ENCODE measurements at regions not wholly inside any gene's neighbourhood (a gene's known extent, or its start where the extent isn't known, plus 50 kb on each side); places are given as distances from the start of the nearest gene placed in this dataset.
"Not testable (repeated sequence)": the region's sequence is repeated elsewhere in the genome, so short reads cannot be mapped to it uniquely, and the experiment has no call there.

DNA sequence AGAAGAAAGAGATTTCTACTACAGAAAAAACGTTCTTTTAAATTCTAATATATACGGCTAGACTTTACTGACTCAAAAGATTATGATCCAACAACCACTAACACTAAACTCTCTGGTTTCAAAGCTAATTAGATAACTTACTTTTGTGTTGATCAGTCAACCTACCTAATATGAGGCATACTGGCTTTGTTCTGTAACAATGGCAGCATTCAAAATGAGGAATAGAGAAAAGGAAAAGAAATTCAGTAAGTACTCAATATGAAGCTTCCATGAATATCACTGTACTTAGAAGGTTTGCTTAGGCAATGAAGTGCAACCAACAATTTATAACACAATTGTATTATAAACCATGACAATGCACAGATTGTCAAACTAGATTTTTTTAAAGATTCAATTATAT, 430.5 kb upstream of the PMFBP1 start:
- no peaks in the 10 kb centered on the region for H3K9me3 Mint-ChIP-seq
- H3K4me3 Mint-ChIP-seq: no peak overlapping the region
- no peak overlapping the region for H3K27ac Mint-ChIP-seq
- H3K27me3 Mint-ChIP-seq: no peaks in the 10 kb centered on the region
- no peaks in the 10 kb centered on the region for H3K36me3 Mint-ChIP-seq (ENCODE audit: low read depth)
- H3K4me1 Mint-ChIP-seq (ENCODE audit: low read depth): no peaks in the 10 kb centered on the region
- intact Hi-C loops (cut with micrococcal nuclease): no loop called here

- Mint-ChIP-seq H3K9me3 (no peaks in the 10 kb centered on the region), H3K27me3 (no peaks in the 10 kb centered on the region), H3K4me3 (no peak overlapping the region), H3K4me1 (ENCODE audit: low read depth) (no peaks in the 10 kb centered on the region), H3K27ac (no peak overlapping the region), H3K36me3 (ENCODE audit: low read depth) (no peaks in the 10 kb centered on the region)
- intact Hi-C loops (cut with micrococcal nuclease): no loop called here
Observed at GRCh38 chr16:72598696-72599095, 426.7 kb upstream of the PMFBP1 start.

DNA sequence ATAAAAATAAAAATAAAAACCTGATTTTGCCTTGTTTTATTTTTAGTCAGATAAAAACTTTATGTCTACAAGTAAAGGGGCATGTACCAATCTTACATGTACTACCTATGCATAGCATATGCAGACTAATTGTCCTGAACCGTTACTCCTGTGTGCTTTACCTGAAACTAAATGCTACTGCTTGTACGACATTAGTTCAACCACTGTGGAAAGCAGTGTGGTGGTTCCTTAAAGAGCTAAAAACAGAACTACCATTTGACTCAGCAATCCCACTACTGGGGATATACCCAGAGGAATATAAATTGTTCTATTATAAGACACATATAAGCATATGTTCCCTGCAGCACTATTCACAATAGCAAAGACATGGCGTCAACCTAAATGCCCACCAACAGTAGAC, 426.0 kb upstream of the PMFBP1 start:
- intact Hi-C loops (cut with micrococcal nuclease): no loop called here
- Mint-ChIP-seq H3K9me3 (no peaks in the 10 kb centered on the region), H3K27ac (no peak overlapping the region), H3K4me3 (no peak overlapping the region), H3K27me3 (no peaks in the 10 kb centered on the region), H3K4me1 (ENCODE audit: low read depth) (no peaks in the 10 kb centered on the region), H3K36me3 (ENCODE audit: low read depth) (no peaks in the 10 kb centered on the region)

DNA sequence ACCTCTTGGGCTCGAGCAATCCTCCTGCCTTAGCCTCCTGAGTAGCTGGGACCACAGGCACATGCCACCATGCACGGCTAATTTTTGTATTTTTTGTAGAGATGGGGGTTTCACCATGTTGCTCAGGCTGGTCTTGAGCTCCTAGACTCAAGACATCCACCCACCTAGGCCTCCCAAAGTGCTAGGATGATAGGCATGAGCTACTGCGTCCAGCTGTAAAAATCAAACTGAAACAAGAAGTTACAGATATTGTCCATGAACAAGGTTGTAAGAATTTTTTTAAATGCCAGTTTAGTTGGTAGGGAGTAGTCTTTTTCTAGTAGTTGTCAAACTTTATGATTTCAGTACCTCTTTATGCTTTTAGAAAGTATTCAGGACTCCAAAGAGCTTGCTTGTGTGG, 424.4 kb upstream of the PMFBP1 start:
- Mint-ChIP-seq H3K27me3 (no peaks in the 10 kb centered on the region), H3K9me3 (no peaks in the 10 kb centered on the region), H3K4me1 (ENCODE audit: low read depth) (peaks cover 8% of the 10 kb centered on the region), H3K27ac (no peak overlapping the region), H3K4me3 (no peak overlapping the region), H3K36me3 (ENCODE audit: low read depth) (no peaks in the 10 kb centered on the region)
- intact Hi-C loops (cut with micrococcal nuclease): no loop called here

- Mint-ChIP-seq H3K9me3 (no peaks in the 10 kb centered on the region), H3K27me3 (no peaks in the 10 kb centered on the region), H3K27ac (no peak overlapping the region), H3K4me1 (ENCODE audit: low read depth) (peaks cover 8% of the 10 kb centered on the region), H3K4me3 (no peak overlapping the region), H3K36me3 (ENCODE audit: low read depth) (no peaks in the 10 kb centered on the region)
- intact Hi-C loops (cut with micrococcal nuclease): no loop called here
Observed at GRCh38 chr16:72590151-72590937, 418.4 kb upstream of the PMFBP1 start.

DNA sequence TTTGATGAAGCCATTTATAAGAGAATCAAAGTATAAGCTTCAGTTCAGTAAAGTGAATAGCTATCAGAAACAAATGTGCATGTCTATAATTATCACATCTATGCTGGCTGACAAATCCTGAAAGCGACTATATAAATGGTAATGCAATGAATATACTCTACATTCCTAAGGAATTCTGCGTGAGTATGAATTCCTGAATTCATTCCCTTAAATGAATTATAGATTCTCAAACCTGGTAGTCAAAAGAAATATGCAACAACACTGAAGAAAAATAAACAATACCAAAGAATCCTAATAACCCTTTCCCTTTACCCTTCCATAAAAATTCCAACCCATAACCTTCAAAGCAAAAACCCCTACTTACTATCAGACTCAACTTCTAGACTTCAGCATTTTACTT, 416.6 kb upstream of the PMFBP1 start:
- Mint-ChIP-seq H3K4me1 (ENCODE audit: low read depth) (peaks cover 8% of the 10 kb centered on the region), H3K9me3 (peaks cover under 1% of the 10 kb centered on the region), H3K4me3 (no peak overlapping the region), H3K36me3 (ENCODE audit: low read depth) (no peaks in the 10 kb centered on the region), H3K27ac (no peak overlapping the region), H3K27me3 (no peaks in the 10 kb centered on the region)
- intact Hi-C loops (cut with micrococcal nuclease): no loop called here

DNA sequence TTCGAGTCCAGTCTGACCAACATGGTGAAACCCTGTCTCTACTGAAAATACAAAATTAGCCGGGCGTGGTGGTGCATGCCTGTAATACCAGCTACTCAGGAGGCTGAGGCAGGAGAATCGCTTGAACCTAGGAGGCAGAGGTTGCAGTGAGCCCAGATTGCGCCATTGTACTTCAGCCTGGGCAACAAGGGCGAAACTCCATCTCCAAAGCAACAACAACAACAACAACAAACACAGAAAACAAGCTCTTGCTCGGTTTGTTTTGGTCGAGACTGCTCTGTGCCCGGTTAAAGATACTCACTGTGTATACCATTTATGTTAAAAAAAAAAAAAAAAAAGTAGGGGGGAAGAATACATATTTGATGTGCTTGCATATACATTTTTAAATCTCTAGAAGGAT, 406.1 kb upstream of the PMFBP1 start:
- H3K27ac Mint-ChIP-seq; H3K4me3 Mint-ChIP-seq; H3K4me1 Mint-ChIP-seq (ENCODE audit: low read depth); H3K27me3 Mint-ChIP-seq; intact Hi-C loops (cut with micrococcal nuclease); H3K36me3 Mint-ChIP-seq (ENCODE audit: low read depth): not testable (repeated sequence)
- peaks cover 17% of the 10 kb centered on the region for H3K9me3 Mint-ChIP-seq

DNA sequence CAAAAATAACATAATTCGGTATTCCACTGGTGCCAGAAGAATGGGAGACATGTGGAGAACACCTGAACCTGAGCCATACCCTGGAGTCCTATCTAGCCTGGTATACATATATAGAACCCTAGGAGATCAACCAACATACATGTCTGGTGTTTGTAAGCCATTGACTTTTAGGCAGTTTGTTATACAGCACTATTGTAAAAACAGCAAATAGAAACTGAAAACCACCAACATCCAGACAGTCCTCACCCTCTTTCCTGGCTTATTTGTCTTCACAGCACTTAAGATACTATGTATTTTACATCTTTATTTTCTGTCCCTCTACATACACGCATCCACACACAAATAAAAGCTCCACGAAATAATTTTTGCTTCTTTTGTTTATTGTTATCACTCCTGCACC, 404.2 kb upstream of the PMFBP1 start:
- Mint-ChIP-seq H3K27ac (no peak overlapping the region), H3K36me3 (ENCODE audit: low read depth) (no peaks in the 10 kb centered on the region), H3K27me3 (no peaks in the 10 kb centered on the region), H3K4me1 (ENCODE audit: low read depth) (no peaks in the 10 kb centered on the region), H3K9me3 (no peaks in the 10 kb centered on the region), H3K4me3 (no peak overlapping the region)
- intact Hi-C loops (cut with micrococcal nuclease): no loop called here

DNA sequence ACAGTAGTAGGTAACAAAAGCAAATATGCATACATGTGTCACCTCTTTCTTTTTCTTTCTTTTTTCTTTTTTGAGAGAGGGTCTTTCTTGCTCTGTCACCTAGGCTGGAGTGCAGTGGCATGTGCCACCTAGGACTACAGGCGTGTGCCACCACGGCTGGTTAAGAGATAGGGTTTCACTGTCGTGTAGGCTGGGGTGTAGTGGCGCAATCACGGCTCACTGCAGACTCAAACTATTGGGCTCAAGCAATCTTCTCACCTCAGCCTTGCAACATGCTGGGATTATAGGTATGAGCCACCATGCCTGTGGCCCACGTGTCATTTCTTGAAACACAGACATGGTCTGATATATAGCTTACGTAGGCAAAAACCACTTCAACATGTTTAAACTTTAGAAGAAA, 397.7 kb upstream of the PMFBP1 start:
- no peaks in the 10 kb centered on the region for H3K9me3 Mint-ChIP-seq
- intact Hi-C loops (cut with micrococcal nuclease): no loop called here
- H3K27me3 Mint-ChIP-seq: no peaks in the 10 kb centered on the region
- no peaks in the 10 kb centered on the region for H3K36me3 Mint-ChIP-seq (ENCODE audit: low read depth)
- no peak overlapping the region for H3K4me3 Mint-ChIP-seq
- H3K4me1 Mint-ChIP-seq (ENCODE audit: low read depth): no peaks in the 10 kb centered on the region
- H3K27ac Mint-ChIP-seq: no peak overlapping the region

DNA sequence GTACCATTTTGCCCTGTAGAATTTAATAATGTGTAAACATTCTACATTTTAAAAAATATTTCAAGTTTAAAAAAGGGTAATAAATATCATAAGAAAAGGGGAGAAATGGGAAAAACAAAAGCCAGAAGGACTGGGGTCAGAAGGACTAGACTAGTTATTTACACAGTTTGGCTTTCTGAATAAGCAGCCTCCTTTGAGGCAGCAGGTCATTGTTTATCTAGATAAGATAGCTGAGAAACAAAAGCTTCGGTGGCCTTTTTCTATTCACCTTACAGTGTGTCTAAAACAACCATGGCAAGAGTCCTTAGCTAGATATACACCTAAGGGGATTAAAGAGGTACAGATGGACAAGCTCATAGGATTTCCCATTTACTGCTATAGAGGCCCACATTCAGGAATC, 396.5 kb upstream of the PMFBP1 start:
- intact Hi-C loops (cut with micrococcal nuclease): no loop called here
- Mint-ChIP-seq H3K4me1 (ENCODE audit: low read depth) (no peaks in the 10 kb centered on the region), H3K4me3 (no peak overlapping the region), H3K9me3 (no peaks in the 10 kb centered on the region), H3K27me3 (no peaks in the 10 kb centered on the region), H3K27ac (no peak overlapping the region), H3K36me3 (ENCODE audit: low read depth) (no peaks in the 10 kb centered on the region)

DNA sequence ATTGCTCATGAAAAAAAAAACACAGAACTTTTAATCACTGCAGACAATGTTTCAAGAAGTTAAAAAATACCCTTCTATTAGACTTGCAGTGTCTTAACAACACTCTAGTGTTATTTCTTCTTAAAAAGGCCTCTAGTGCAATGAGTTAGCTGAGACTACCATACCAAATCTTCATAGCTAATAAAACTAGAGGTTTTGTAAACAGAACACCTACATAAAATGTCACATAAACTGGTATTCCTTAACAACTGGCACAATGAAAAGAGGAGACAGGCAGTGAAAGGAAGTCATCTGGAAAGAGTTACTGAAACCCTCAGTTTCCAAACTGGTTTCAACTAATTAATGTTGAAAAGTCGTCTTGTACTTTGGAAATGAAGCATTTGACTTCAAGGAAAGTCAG, 394.2 kb upstream of the PMFBP1 start:
- no peaks in the 10 kb centered on the region for H3K4me1 Mint-ChIP-seq (ENCODE audit: low read depth)
- H3K9me3 Mint-ChIP-seq: no peaks in the 10 kb centered on the region
- no peak overlapping the region for H3K4me3 Mint-ChIP-seq
- no peak overlapping the region for H3K27ac Mint-ChIP-seq
- intact Hi-C loops (cut with micrococcal nuclease): no loop called here
- no peaks in the 10 kb centered on the region for H3K36me3 Mint-ChIP-seq (ENCODE audit: low read depth)
- H3K27me3 Mint-ChIP-seq: no peaks in the 10 kb centered on the region

DNA sequence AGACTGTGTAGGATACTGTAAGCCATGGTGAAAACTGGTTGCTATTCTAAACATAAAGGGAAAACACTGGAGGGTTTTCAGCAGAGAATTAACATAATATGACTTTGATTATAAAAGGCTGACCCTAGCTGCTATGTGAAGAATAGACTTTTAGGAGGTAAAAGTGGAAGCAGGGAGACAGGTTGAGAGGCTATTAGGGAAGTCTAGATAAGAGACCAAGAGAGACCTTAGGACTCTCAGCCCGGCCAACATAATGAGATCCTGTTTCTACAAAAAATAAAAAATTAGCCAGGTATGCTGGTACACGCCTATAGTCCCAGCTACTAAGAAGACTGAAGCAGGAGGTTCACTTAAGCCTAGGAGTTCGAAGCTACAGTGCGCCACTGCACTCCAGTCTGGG, 393.2 kb upstream of the PMFBP1 start:
- intact Hi-C loops (cut with micrococcal nuclease): no loop called here
- H3K27ac Mint-ChIP-seq: no peak overlapping the region
- no peaks in the 10 kb centered on the region for H3K4me1 Mint-ChIP-seq (ENCODE audit: low read depth)
- H3K36me3 Mint-ChIP-seq (ENCODE audit: low read depth): no peaks in the 10 kb centered on the region
- H3K9me3 Mint-ChIP-seq: no peaks in the 10 kb centered on the region
- no peaks in the 10 kb centered on the region for H3K27me3 Mint-ChIP-seq
- no peak overlapping the region for H3K4me3 Mint-ChIP-seq

DNA sequence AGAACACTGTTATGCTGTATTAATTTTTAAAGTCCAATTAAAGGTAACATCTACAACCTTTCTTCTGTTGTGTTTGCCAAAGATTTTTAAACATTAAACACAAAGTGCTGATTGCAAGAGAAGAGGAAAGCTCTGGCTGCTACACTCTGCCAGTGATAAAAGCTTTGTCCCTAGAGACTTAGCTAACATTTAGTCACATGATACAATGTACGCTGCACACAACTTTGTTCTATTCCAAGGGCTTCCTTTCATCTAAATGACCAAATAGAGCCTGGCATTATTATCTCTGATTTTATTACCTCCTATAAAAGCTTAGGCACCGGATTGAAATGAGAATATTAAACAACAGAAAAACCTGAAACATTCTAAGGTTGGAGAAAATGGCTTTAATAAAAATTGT, 388.7 kb upstream of the PMFBP1 start:
- intact Hi-C loops (cut with micrococcal nuclease): no loop called here
- H3K4me1 Mint-ChIP-seq (ENCODE audit: low read depth): no peaks in the 10 kb centered on the region
- H3K27ac Mint-ChIP-seq: no peak overlapping the region
- no peaks in the 10 kb centered on the region for H3K9me3 Mint-ChIP-seq
- no peaks in the 10 kb centered on the region for H3K36me3 Mint-ChIP-seq (ENCODE audit: low read depth)
- no peak overlapping the region for H3K4me3 Mint-ChIP-seq
- no peaks in the 10 kb centered on the region for H3K27me3 Mint-ChIP-seq

DNA sequence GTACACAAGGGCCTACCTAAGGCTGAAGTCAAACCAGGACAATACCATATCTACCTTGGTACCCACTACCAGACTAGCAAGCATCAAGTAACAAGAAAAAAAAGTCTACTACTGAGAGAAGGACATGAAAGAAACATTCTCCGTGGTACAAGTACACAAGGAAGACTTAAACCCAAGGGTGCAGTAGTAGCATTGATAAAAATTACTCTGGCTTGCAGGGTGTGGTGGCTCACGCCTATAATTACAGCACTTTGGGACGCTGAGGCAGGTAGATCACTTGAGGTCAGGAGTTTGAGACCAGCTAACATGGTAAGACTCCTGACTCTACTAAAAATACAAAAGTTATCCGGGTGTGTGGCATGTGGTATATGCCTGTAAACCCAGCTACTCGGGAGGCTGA, 386.5 kb upstream of the PMFBP1 start:
- no peaks in the 10 kb centered on the region for H3K4me1 Mint-ChIP-seq (ENCODE audit: low read depth)
- no peak overlapping the region for H3K4me3 Mint-ChIP-seq
- intact Hi-C loops (cut with micrococcal nuclease): no loop called here
- no peaks in the 10 kb centered on the region for H3K36me3 Mint-ChIP-seq (ENCODE audit: low read depth)
- no peak overlapping the region for H3K27ac Mint-ChIP-seq
- no peaks in the 10 kb centered on the region for H3K27me3 Mint-ChIP-seq
- no peaks in the 10 kb centered on the region for H3K9me3 Mint-ChIP-seq

DNA sequence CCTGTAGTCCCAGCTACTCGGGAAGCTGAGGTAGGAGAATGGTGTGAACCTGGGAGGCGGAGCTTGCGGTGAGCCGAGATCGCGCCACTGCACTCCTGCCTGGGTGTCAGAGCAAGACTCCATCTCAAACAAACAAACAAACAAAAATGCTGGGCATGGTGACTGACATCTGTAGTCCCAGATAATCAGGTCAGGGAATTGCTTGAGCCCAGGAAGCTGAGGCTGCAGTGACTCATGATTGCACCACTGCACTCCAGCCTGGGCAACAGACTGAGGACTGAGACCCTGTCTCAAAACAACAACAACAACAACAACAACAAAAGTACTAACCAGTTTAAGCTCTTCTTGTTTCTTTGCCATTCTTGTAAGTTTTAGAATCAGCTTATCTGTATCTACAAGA, 383.0 kb upstream of the PMFBP1 start:
- intact Hi-C loops (cut with micrococcal nuclease): no loop called here
- Mint-ChIP-seq H3K27ac (no peak overlapping the region), H3K4me1 (ENCODE audit: low read depth) (no peaks in the 10 kb centered on the region), H3K4me3 (no peak overlapping the region), H3K27me3 (no peaks in the 10 kb centered on the region), H3K9me3 (no peaks in the 10 kb centered on the region), H3K36me3 (ENCODE audit: low read depth) (no peaks in the 10 kb centered on the region)
